ENCODE measurements at regions not wholly inside any gene's neighbourhood (a gene's known extent, or its start where the extent isn't known, plus 50 kb on each side); places are given as distances from the start of the nearest gene placed in this dataset.

GRCh38 chr13:84870190-84870589 lies 929.0 kb downstream of the SLITRK6 start:
- no peak overlapping the region for H3K4me2 ChIP-seq (ENCODE audit: low read length)

GRCh38 chr13:84867246-84867645 lies 932.0 kb downstream of the SLITRK6 start:
- DNase-seq (ENCODE audit: low spot score) = no peak

More at GRCh38 chr13:84870190-84870589, 929.0 kb downstream of the SLITRK6 start:
- no peaks in the 10 kb centered on the region for H4K20me1 ChIP-seq (ENCODE audit: insufficient read depth, low read length)
- no TSS peak for BruUV-seq (replicated peaks)
- no peak overlapping the region for H3K4me3 ChIP-seq (ENCODE audit: low read depth, low read length, poor library complexity, severe bottlenecking)
- H3K27ac ChIP-seq (ENCODE audit: low read depth, low read length, poor library complexity, severe bottlenecking) = no peak overlapping the region
- TF ChIP-seq CTCF (conservative IDR thresholded peaks at IDR 0.05; ENCODE audit: low read length) (peak; percentile 79), EZH2phosphoT487 (IDR thresholded peaks at IDR 0.05; ENCODE audit: borderline replicate concordance, low read depth, low read length) (no peak)
- H2AFZ ChIP-seq (ENCODE audit: low read length) = no peak overlapping the region
- H3K9me2 ChIP-seq (ENCODE audit: insufficient read depth, low read length) = no peaks in the 10 kb centered on the region
- ChIA-PET CTCF (ENCODE audit: unreplicated experiment) (no interaction called here), POLR2A (interaction anchor here (0.6 kb wide), 1 partner anchor 532 kb away, joined by 3 read pairs; no protein-coding TSS in a partner anchor)
- H3K9me3 ChIP-seq (ENCODE audit: low read length) = no peaks in the 10 kb centered on the region
- peak; percentile 17 for DNase-seq (ENCODE audit: low spot score)
- H3K79me2 ChIP-seq (ENCODE audit: insufficient read depth, low read depth, low read length) = no peaks in the 10 kb centered on the region
- intact Hi-C loops (cut with micrococcal nuclease; ENCODE audit: unreplicated experiment) = no loop called here
- no peaks in the 10 kb centered on the region for H3K4me1 ChIP-seq (ENCODE audit: insufficient read depth, low read length, poor library complexity, severe bottlenecking)
- no peaks in the 10 kb centered on the region for H3K36me3 ChIP-seq (ENCODE audit: insufficient read depth, low read length)

More at GRCh38 chr13:84867246-84867645, 932.0 kb downstream of the SLITRK6 start:
- intact Hi-C loops (cut with micrococcal nuclease; ENCODE audit: unreplicated experiment) = no loop called here
- ChIA-PET POLR2A (no interaction called here), CTCF (ENCODE audit: unreplicated experiment) (no interaction called here)
- Histone ChIP-seq H3K36me3 (ENCODE audit: insufficient read depth, low read length) (no peaks in the 10 kb centered on the region), H3K9me3 (ENCODE audit: low read length) (no peaks in the 10 kb centered on the region), H2AFZ (ENCODE audit: low read length) (no peak overlapping the region), H3K9me2 (ENCODE audit: insufficient read depth, low read length) (no peaks in the 10 kb centered on the region; the same call in 1 of the 2 replicates), H4K20me1 (ENCODE audit: insufficient read depth, low read length) (no peaks in the 10 kb centered on the region), H3K4me2 (ENCODE audit: low read length) (no peak overlapping the region), H3K27ac (ENCODE audit: low read depth, low read length, poor library complexity, severe bottlenecking) (no peak overlapping the region), H3K79me2 (ENCODE audit: insufficient read depth, low read depth, low read length) (no peaks in the 10 kb centered on the region), H3K4me3 (ENCODE audit: low read depth, low read length, poor library complexity, severe bottlenecking) (no peak overlapping the region), H3K4me1 (ENCODE audit: insufficient read depth, low read length, poor library complexity, severe bottlenecking) (no peaks in the 10 kb centered on the region)
- no peak for TF ChIP-seq EZH2phosphoT487 (IDR thresholded peaks at IDR 0.05; ENCODE audit: borderline replicate concordance, low read depth, low read length)
- no peak for TF ChIP-seq CTCF (conservative IDR thresholded peaks at IDR 0.05; ENCODE audit: low read length)
- no TSS peak for BruUV-seq (replicated peaks)
